WI38 (cell line): ENCODE measurements at regions not wholly inside any gene's neighbourhood (a gene's known extent, or its start where the extent isn't known, plus 50 kb on each side); places are given as distances from the start of the nearest gene placed in this dataset.

Experiments
- H3K4me3 ChIP-seq: 2 replicates; pipeline ENCODE4 v1.5.1; 2011; ENCODE audit warnings: low read depth, mild to moderate bottlenecking, control low read depth, low read length
- CTCF ChIP-seq: IDR thresholded peaks from 2 replicates; pipeline ENCODE4 v1.5.1; 2012; ENCODE audit warnings: low read depth, mild to moderate bottlenecking, control low read depth, low read length

GRCh38 chr11:70764356-70764905 is 366.1 kb downstream of the CTTN start:
- H3K4me3 ChIP-seq = no peak overlapping the region
- no peak for TF ChIP-seq CTCF

GRCh38 chr11:70766901-70767300 is 368.6 kb downstream of the CTTN start:
- TF ChIP-seq CTCF = no peak
- H3K4me3 ChIP-seq = no peak overlapping the region

GRCh38 chr11:70768346-70769095 is 370.2 kb downstream of the CTTN start:
- no peak for TF ChIP-seq CTCF
- H3K4me3 ChIP-seq = no peak overlapping the region

GRCh38 chr11:70769106-70769505 is 370.8 kb downstream of the CTTN start:
- TF ChIP-seq CTCF = no peak

GRCh38 chr11:70769521-70769920 is 371.2 kb downstream of the CTTN start:
- no peak for TF ChIP-seq CTCF
- no peak overlapping the region for H3K4me3 ChIP-seq

More at GRCh38 chr11:70769106-70769505, 370.8 kb downstream of the CTTN start:
- H3K4me3 ChIP-seq = no peak overlapping the region

GRCh38 chr11:70771099-70771885 is 373.0 kb downstream of the CTTN start:
- no peak overlapping the region for H3K4me3 ChIP-seq
- no peak for TF ChIP-seq CTCF

- TF ChIP-seq CTCF = no peak
- H3K4me3 ChIP-seq = no peak overlapping the region
Observed at GRCh38 chr11:70772950-70773349, 374.6 kb downstream of the CTTN start.
